ENCODE measurements at regions not wholly inside any gene's neighbourhood (a gene's known extent, or its start where the extent isn't known, plus 50 kb on each side); places are given as distances from the start of the nearest gene placed in this dataset.
"Not testable (repeated sequence)": the region's sequence is repeated elsewhere in the genome, so short reads cannot be mapped to it uniquely, and the experiment has no call there.

DNA sequence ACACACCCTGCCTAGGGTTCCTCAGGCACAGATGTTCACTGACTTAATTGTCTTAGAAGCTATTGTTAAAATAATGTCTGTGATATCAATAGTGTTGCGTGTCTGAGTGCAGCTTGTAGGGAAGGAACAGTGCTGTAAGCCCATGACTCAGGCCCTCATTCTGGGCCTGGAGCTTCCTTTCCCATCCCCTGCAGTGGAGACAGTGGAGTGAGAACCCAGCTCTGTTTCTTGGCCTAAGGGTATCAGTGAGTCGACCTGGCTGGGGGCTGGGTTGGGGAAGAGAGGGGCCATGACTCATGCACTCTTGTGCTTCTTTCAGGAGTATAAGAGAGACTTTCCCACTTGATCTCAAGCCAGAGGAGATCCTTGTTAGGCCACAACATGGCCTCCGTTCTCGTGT is 106.8 kb downstream of the HRH4 start:
- no peak for DNase-seq

- DNase-seq, result no peak
Measured at GRCh38 chr18:24570716-24571115, 110.3 kb downstream of the HRH4 start.

DNA sequence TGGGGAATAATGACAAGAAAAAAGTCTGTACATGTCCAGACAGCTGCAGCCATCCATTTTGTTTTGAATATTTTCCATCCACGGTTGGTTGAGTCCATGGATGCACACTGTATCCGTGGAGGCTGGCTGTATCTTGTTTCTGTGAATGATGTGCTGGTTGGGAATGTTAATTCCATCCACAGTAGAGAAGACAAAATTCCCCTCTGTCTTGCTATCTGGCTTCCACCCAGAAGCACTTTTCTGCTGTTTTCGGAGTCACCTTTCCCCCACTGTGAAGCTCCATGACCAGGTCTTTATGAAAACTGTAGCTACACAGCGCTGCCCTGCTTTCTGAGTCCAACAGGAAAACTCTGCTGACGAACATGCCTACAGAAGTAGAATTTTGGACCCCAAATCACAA is 122.3 kb downstream of the HRH4 start:
- no peak for DNase-seq

GRCh38 chr18:24584205-24584604 is 123.8 kb downstream of the HRH4 start:
- DNase-seq, result no peak

- DNase-seq, result no peak
Measured at GRCh38 chr18:24584813-24585212, 124.4 kb downstream of the HRH4 start.

DNA sequence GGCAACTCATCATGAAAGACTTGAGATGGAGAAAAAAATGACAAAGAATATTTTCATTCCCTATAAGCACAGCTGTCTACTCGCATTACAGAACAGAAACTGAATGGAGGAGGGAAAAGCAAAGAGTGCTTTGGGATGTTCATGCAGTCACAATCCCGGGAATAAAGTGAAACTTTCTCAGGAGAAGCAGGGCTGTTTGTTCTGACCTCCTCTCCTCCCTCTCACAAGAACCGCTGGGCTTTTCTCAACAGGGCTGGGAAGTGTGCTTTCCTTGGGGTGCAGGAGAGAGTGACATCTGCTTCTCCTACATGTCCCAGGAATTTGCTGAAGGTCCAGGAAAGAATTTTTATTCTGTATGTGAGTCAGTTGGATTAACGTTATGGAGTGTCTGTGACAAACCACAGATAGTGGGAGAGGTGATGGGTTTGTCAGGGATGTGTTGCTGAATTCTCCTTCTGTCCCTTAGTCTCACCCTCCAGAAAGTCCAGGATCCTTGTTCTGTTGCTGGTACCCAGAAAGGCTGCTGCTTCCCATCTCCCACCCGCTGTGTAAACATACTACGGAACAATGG is 125.6 kb downstream of the HRH4 start:
- DNase-seq, result no peak

DNA sequence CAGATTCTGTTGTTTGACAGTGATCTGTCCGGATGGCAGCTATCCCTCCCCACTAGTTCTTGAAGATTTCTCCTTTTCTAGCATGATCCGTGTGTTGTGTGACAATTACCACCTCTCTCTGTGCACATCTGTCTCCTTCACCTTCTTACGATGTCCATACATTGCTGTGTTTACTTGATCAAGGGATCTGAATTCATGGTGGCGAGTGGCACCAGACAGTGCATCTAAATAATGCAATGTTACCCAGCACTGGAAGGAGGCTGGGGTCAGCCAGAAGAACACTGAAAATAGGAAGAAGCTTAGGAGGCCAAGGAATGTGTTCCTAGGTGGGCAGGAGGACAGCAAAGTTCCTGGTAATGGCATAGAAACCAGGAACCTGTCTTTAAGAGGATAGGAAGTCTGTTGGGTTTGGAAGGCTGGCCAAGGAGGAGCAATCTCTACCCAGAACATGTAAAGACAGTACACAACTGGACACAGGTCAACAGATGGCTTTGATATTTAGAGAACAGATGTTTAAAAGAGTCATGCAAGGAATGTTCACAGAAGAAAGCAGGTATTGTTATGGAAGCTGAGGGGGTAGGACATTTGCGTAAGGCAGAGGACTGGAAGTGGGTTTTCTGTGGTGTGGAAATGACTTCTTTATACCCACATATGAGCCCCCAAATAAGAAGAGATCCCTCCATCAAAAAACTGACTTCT is 126.4 kb downstream of the HRH4 start:
- DNase-seq, result no peak

DNA sequence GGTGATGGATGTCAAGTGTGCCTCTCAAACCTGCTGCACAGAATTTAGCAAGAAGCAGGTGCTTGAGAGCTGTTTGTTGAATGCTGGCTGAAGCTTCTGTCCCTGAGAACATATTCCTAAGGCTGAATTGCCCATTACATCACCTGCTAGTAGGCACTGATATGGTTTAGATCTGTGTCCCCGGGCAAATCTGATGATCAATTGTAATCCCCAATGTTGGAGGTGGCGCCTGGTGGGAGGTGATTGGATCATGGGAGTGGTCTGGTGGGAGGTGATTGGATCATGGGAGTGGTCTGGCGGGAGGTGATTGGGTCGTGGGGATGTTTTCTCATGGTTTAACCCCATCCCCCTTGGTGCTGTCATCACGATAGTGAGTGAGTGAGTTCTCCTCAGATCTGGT is 128.0 kb downstream of the HRH4 start:
- DNase-seq, result no peak

DNA sequence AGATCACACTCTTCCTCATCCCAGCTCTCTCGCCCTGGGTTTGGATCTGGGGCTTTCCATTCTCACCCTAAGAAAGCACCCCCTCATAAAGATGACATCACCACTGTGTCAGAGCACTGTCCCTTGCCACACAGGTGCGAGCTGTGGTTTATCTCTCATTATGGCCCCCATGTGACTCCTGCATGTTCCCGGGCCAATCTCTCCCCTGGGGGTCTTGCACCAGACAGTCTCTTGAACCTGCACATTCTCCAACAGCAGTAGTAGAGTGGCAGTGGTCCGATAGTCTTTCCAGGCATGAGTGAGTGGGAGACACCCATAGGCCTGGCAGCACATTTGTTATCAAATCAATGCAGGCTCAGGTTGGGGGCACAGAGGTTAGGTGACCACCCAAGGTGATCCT is 130.5 kb downstream of the HRH4 start:
- DNase-seq, result no peak

GRCh38 chr18:24593401-24593800 is 133.0 kb downstream of the HRH4 start:
- DNase-seq, result no peak

GRCh38 chr18:24593886-24594285 is 133.4 kb downstream of the HRH4 start:
- DNase-seq, result no peak

DNA sequence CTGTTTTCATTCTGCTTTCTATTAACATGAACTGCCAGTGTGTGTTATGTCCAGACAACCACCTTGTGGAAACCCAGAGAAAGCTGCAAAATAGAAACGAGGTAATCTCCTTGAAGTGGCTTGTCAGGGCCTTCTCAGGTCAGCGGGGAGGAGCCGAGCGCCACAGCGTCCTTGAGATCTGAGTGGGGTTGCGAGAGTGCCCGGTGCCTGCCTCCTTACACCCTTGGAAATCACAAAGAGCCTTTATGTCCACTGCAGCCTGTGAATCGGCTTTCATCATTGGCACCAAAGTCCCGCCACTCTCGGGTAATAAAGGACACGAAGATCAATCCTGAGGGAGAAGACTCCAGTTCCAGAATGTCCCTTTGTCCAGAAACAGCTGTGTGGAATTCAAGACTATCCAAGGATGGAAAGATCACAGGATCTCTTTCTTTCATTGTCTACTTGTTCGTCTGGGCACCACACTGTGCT is 135.2 kb downstream of the HRH4 start:
- no peak for DNase-seq

DNA sequence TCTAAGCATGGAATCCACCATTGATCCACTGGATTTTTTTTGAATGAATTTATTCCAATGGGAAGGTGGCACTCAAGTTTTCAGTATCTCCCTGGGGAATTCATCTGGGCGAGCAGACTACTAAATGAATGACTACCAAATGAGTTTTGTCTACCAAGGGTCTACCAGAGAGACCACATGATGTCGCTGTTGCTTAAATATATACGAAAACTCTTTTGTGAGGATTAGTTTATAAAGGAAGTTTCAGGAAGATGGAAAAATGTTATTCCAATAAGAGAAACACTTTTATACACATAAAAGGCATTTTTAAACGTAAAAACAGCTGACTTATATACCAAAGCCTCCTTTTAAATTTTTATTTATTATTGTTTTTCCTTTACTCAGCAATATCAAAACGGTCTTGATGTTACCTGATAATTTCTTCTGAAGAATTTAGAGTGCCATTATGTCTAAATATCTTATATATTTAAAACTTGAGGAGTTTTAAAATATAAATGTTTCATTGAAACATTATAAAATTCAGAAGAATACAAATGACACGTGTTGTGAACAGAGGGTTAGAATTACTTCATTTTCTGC is 139.7 kb downstream of the HRH4 start:
- DNase-seq, result peak; percentile 57

- DNase-seq, result no peak
Measured at GRCh38 chr18:24601585-24601984, 141.1 kb downstream of the HRH4 start.

DNA sequence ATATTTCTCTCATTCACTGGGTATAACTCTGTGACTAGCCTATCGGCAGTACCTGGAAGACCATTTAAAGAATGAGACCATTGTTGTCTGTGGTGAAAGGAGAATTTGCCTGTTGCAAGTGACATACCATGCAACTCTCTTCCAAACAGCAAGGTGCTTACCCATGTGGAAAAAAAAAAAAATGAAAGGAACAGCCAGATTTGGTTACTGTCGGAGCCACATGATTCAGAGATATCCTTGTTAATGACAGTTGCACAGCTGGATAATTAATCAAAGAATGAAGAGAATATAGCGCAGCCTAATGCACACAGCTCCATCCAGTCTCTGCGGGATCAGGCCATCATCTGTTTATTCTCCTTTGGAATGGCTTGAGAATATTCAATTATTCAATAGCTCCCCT is 141.8 kb downstream of the HRH4 start:
- peak; percentile 40 for DNase-seq

GRCh38 chr18:24603151-24603550 is 142.7 kb downstream of the HRH4 start:
- DNase-seq, result no peak

GRCh38 chr18:24605444-24605843 is 145.0 kb downstream of the HRH4 start:
- no peak for DNase-seq

- DNase-seq, result no peak
Measured at GRCh38 chr18:24609254-24609653, 148.8 kb downstream of the HRH4 start.

GRCh38 chr18:24611075-24611474 is 150.6 kb downstream of the HRH4 start:
- DNase-seq, result no peak

- DNase-seq, result no peak
Measured at GRCh38 chr18:24613896-24614640, 153.6 kb downstream of the HRH4 start.

- DNase-seq, result no peak
Measured at GRCh38 chr18:24616653-24617052, 156.2 kb downstream of the HRH4 start.

- DNase-seq, result not testable (repeated sequence)
Measured at GRCh38 chr18:24624421-24624820, 164.0 kb downstream of the HRH4 start.

GRCh38 chr18:24627644-24628315 is 167.3 kb downstream of the HRH4 start:
- no peak for DNase-seq

All from NCI-H1048 (cell line).